Loucy (cell line): ENCODE measurements at regions not wholly inside any gene's neighbourhood (a gene's known extent, or its start where the extent isn't known, plus 50 kb on each side); places are given as distances from the start of the nearest gene placed in this dataset.

Experiments
- H2AFZ ChIP-seq: fragments of 200-600 bp; sonication (generic); 2 replicates; pipeline ENCODE4 v1.6.0; 2016; ENCODE audit warnings: antibody characterized with exemption, mild to moderate bottlenecking, low read length, moderate library complexity
- H3F3A ChIP-seq: fragments of 200-600 bp; 2 replicates; pipeline ENCODE4 v1.6.0; 2016; ENCODE audit warnings: antibody characterized with exemption, low read depth, mild to moderate bottlenecking
- H3K27me3 ChIP-seq: fragments of 200-600 bp; sonication (generic); 2 replicates; pipeline ENCODE4 v1.6.1; 2014; ENCODE audit warnings: low read length, mild to moderate bottlenecking; ENCODE audit not compliant: insufficient read depth, poor library complexity, severe bottlenecking
- H3K36me3 ChIP-seq: fragments of 200-600 bp; sonication (generic); 2 replicates; pipeline ENCODE4 v1.6.1; 2016; ENCODE audit warnings: low read length; ENCODE audit not compliant: insufficient read depth
- H3K4me1 ChIP-seq: fragments of 200-600 bp; sonication (generic); 2 replicates; pipeline ENCODE4 v1.5.1; 2014; ENCODE audit warnings: low read length, mild to moderate bottlenecking; ENCODE audit not compliant: insufficient read depth, poor library complexity, severe bottlenecking
- H3K4me2 ChIP-seq: fragments of 200-600 bp; sonication (generic); 2 replicates; pipeline ENCODE4 v1.6.0; 2014; ENCODE audit warnings: antibody characterized with exemption, low read length, low read depth, mild to moderate bottlenecking; ENCODE audit not compliant: poor library complexity, severe bottlenecking
- H3K4me3 ChIP-seq: fragments of 200-600 bp; sonication (generic); 2 replicates; pipeline ENCODE4 v1.5.1; 2014; ENCODE audit warnings: low read length, mild to moderate bottlenecking, mixed read lengths; ENCODE audit not compliant: poor library complexity, severe bottlenecking
- H3K79me2 ChIP-seq: fragments of 200-600 bp; sonication (generic); 2 replicates; pipeline ENCODE4 v1.6.1; 2014; ENCODE audit warnings: low read length; ENCODE audit not compliant: insufficient read depth
- H3K9ac ChIP-seq: fragments of 200-600 bp; sonication (generic); 2 replicates; pipeline ENCODE4 v1.6.0; 2014; ENCODE audit warnings: mild to moderate bottlenecking, low read depth, low read length, moderate library complexity; ENCODE audit not compliant: poor library complexity, severe bottlenecking
- H3K9me2 ChIP-seq: fragments of 200-600 bp; sonication (generic); replicated peaks from 2 replicates; pipeline ENCODE4 v1.6.1; 2016; ENCODE audit warnings: low read depth, low read length, mixed read lengths
- H3K9me3 ChIP-seq: fragments of 200-600 bp; sonication (generic); 2 replicates; pipeline ENCODE4 v1.6.1; 2014; ENCODE audit warnings: mild to moderate bottlenecking, antibody characterized with exemption, low read length, low read depth; ENCODE audit not compliant: insufficient read depth
- H4K20me1 ChIP-seq: fragments of 200-600 bp; sonication (generic); 2 replicates; pipeline ENCODE4 v1.6.0; 2014; ENCODE audit warnings: antibody characterized with exemption, low read length, mild to moderate bottlenecking; ENCODE audit not compliant: insufficient read depth, poor library complexity, severe bottlenecking
- CTCF ChIP-seq: fragments of 200-600 bp; sonication (generic); conservative IDR thresholded peaks from 2 replicates; pipeline ENCODE4 v1.5.1; 2014; ENCODE audit warnings: mild to moderate bottlenecking, antibody characterized with exemption, low read length
- EZH2phosphoT487 ChIP-seq: fragments of 200-600 bp; IDR thresholded peaks from 2 replicates; pipeline ENCODE4 v1.6.1; 2018; ENCODE audit warnings: antibody characterized with exemption, mild to moderate bottlenecking, moderate library complexity, borderline replicate concordance

DNA sequence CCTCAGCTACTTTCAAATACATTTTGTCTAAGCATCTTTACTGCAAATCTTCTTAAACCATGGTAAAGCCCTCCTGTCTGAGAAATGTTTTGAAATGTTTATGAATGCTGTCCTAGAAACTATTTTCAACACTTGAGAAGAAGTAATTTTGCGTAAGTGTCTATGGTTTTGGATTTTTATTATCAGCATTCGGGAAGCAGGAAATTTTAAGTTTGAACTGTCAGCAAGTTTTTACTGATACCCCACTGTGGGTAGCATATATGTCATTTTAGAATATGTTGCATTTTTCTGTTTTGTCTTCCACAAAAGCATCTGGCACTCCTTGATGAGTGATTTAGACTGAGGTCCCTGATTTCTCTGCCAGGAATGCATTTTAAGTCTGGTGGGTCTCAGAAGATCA lies 302.4 kb upstream of the GIMD1 start:
- no peaks in the 10 kb centered on the region for H3F3A ChIP-seq
- no peaks in the 10 kb centered on the region for H3K36me3 ChIP-seq
- H3K9ac ChIP-seq, result no peak overlapping the region
- H3K79me2 ChIP-seq, result no peaks in the 10 kb centered on the region
- no peak overlapping the region for H3K4me3 ChIP-seq
- no peak overlapping the region for H3K4me2 ChIP-seq
- no peaks in the 10 kb centered on the region; the same call in 1 of the 2 replicates for H3K9me3 ChIP-seq
- no peak overlapping the region for H2AFZ ChIP-seq
- TF ChIP-seq CTCF (no peak), EZH2phosphoT487 (no peak)
- H4K20me1 ChIP-seq, result no peaks in the 10 kb centered on the region
- no peaks in the 10 kb centered on the region for H3K27me3 ChIP-seq
- H3K9me2 ChIP-seq, result no peaks in the 10 kb centered on the region
- H3K4me1 ChIP-seq, result no peaks in the 10 kb centered on the region

GRCh38 chr4:106659371-106659770 lies 290.8 kb upstream of the GIMD1 start:
- no peaks in the 10 kb centered on the region for H3K79me2 ChIP-seq
- TF ChIP-seq CTCF (no peak), EZH2phosphoT487 (no peak)
- no peaks in the 10 kb centered on the region for H3K9me3 ChIP-seq
- H3K4me1 ChIP-seq, result no peaks in the 10 kb centered on the region
- no peaks in the 10 kb centered on the region for H3K27me3 ChIP-seq
- H4K20me1 ChIP-seq, result no peaks in the 10 kb centered on the region
- no peaks in the 10 kb centered on the region for H3K9me2 ChIP-seq
- H3K4me2 ChIP-seq, result no peak overlapping the region
- H3F3A ChIP-seq, result no peaks in the 10 kb centered on the region
- no peaks in the 10 kb centered on the region for H3K36me3 ChIP-seq
- no peak overlapping the region for H3K4me3 ChIP-seq
- H2AFZ ChIP-seq, result no peak overlapping the region
- no peak overlapping the region for H3K9ac ChIP-seq

DNA sequence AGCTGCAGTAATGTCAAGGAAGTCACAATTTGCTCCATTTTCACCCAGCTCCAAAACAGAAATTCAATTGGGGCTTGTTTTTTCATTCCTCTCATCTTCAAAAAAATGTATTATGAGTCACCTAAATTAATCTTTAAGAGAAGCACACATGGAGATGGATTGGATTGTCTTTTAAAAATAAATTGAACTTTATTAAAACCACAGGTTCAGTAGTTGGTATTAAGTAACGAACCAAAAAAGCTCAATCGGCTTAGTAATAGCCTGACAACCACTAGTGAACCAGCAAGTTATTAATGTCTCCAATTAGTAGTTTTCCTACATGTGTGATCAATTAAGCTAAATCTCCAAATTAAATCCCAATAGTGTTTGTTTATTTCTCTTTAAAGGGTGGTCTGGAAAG lies 283.5 kb upstream of the GIMD1 start:
- H3K9me3 ChIP-seq, result no peaks in the 10 kb centered on the region
- no peaks in the 10 kb centered on the region for H3F3A ChIP-seq
- no peaks in the 10 kb centered on the region for H4K20me1 ChIP-seq
- no peaks in the 10 kb centered on the region for H3K4me1 ChIP-seq
- H3K4me3 ChIP-seq, result no peak overlapping the region
- no peaks in the 10 kb centered on the region for H3K36me3 ChIP-seq
- H3K9me2 ChIP-seq, result no peaks in the 10 kb centered on the region
- no peak overlapping the region for H3K9ac ChIP-seq
- TF ChIP-seq CTCF (no peak), EZH2phosphoT487 (no peak)
- H3K27me3 ChIP-seq, result no peaks in the 10 kb centered on the region
- H3K79me2 ChIP-seq, result no peaks in the 10 kb centered on the region
- no peak overlapping the region for H3K4me2 ChIP-seq
- no peak overlapping the region for H2AFZ ChIP-seq
